GM19372 (cell line): ENCODE measurements at regions not wholly inside any gene's neighbourhood (a gene's known extent, or its start where the extent isn't known, plus 50 kb on each side); places are given as distances from the start of the nearest gene placed in this dataset.

ENCODE experiments used
- ATAC-seq: cut with Tn5 transposase; IDR thresholded peaks from one replicate; pipeline ENCODE4 v1.9.1; 2021; ENCODE audit warnings: mild to moderate bottlenecking, low read depth, moderate library complexity; ENCODE audit not compliant: unreplicated experiment

DNA sequence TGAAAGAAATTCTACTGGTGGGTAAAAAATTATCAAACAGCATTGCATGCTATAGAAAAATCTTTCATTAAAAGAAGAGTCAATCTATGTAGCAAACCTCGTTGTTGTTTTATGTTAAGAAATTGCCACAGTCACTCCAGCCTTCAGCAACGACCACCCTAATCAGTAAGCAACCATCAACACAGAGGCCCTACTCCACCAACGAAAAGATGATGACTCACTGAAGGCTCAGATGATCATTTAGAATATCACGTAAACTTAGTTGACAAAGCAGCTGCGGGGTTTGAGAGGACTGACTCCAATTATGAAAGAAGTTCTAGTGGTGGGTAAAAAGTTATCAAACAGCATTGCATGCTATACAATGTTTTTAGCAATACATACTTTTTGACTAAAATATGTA, 242.6 kb downstream of the DRD1 start:
- no peak for ATAC-seq

- no peak for ATAC-seq
These were observed 248.0 kb downstream of the DRD1 start for GRCh38 chr5:175195698-175196656.

- ATAC-seq = no peak
These were observed 262.7 kb downstream of the DRD1 start for GRCh38 chr5:175181331-175181730.

- no peak for ATAC-seq
These were observed 273.1 kb downstream of the DRD1 start for GRCh38 chr5:175170899-175171298.

- no peak for ATAC-seq
These were observed 275.0 kb downstream of the DRD1 start for GRCh38 chr5:175168882-175169507.

GRCh38 chr5:175166026-175166425, 278.0 kb downstream of the DRD1 start:
- no peak for ATAC-seq

DNA sequence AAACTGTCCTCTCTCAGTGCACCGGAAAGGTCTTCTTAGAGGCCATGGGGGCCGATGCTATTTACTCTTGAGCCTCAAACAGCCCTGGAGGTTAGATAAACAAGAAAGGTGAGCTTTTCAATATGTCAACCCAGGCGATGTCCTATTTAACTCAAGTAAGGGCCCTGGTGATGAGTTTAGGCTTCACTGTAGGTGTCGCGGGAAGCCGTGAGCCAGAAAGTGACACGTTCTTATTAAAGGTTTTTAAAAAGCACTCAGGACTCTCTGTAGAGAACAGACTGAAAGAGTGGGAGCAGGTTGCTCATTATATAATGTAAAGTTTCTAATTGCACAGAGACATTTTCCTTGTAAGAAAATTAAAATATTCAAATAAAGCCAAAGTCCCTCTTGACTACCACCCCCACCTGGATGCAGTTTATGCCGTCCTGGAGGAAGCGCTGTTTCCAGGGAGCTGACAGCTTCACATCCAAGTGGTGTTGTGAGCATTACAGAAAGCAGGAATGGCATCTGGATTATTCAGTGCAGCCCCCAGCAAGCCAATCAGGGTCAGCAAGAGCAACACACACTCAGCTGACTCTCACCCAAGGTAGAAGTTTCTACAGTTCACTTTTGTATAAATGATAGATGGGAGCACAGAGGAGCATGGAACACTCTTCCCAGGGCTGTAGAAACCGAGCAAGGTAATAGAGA, 280.3 kb downstream of the DRD1 start:
- ATAC-seq = no peak

DNA sequence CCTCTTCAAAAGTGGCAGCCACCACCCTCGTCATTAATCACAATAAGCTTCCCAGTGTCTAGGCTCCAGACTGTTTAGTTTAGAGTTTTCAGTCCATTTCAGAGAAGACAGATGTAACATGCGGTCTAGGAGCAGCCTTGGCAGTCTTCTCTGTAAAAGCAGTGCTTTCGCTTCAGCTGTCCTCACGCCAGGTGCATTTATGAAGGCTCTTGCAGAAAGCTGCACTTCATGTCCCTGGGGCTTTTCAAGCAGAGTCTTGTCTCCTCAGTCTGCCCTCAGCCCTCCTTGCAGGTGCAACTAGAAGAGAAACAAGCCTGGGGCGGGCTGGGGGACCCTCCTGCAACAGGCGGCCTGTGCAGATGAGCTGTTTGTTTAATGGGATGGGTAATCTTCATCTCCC, 281.9 kb downstream of the DRD1 start:
- ATAC-seq = no peak

GRCh38 chr5:175159956-175160355, 284.0 kb downstream of the DRD1 start:
- ATAC-seq = no peak

DNA sequence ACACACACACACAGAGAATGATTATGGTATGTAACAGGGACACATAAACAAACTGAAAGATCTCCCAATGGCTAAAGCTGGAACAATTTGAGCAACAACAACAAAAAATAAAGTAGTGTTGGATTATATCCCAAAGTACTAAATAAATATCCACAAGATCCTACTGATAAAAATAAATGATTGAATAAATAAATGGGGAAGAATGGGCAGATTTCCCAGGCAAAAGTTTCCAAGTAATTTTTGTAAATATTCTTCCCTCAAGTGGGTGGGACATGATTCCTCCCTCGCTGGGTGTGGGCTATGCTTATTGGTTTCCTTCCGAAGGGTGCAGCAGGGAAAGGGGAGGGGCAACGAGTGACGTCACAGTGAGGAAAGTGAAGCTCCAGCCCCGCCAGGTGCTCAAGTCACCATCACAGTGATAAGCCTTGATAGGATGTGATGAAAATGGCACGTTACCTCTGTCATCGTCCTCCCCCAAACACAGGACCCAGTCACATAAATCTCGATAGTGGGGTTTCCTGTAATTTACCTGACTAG, 295.3 kb downstream of the DRD1 start:
- no peak for ATAC-seq

DNA sequence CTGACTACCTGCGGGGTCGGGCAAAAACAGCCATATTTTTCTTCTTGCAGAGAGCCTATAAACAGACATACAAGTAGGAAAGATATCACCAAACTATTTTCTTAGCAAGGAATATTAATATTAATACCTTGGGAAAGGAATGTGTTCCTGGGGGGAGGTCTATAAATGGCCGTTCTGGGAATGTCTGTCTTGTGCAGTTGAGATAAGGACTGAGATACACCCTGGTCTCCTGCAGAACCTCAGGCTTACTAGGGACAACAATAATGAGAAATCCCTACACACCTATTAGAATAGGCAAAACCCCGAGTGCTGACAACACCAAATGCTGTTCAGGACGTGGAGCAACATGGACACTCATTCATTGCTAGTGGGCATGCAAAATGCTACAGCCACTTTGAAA, 297.2 kb downstream of the DRD1 start:
- no peak for ATAC-seq

GRCh38 chr5:175141421-175141820, 302.6 kb downstream of the DRD1 start:
- no peak for ATAC-seq

DNA sequence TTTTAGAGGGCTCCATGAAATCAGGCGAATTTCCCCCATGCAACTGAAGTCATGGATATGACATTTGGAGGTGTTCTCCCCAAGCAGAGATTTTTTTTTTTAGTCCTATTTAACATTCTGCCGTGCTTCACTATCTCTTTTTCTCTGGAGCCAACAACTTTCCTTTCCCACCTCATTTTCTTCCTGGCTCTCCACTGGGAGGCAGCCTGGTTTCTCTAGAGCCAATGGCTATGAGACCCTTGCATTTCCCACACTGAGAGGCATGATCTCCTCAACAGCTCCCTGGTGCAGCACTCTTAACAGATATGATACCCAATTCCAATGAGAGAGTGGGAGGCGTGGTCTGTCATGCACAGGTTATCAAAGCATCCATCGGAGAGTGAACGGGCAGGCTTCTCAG, 310.8 kb downstream of the DRD1 start:
- ATAC-seq = no peak

- ATAC-seq = no peak
These were observed 312.6 kb downstream of the DRD1 start for GRCh38 chr5:175131432-175131831.

- ATAC-seq = no peak
These were observed 314.4 kb downstream of the DRD1 start for GRCh38 chr5:175129619-175130018.

DNA sequence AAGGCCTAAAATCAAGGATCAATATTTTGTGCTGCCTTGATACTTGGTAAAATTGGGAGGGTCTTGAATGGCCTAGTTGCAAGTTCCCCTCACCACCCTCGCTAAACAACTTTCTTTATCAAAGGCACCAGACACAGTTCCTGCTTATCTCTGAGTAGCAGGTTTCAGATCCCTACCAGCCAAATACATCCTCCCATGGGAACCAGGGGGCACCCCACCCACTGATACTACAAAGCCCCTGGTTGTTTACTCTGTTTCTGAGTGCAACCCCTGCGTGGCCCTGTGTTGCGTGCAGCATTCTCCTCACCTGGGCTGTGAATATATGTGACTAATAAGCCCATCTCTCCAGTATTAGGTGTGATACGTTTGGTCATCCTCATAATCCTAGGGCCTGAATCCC, 314.9 kb downstream of the DRD1 start:
- ATAC-seq = no peak

DNA sequence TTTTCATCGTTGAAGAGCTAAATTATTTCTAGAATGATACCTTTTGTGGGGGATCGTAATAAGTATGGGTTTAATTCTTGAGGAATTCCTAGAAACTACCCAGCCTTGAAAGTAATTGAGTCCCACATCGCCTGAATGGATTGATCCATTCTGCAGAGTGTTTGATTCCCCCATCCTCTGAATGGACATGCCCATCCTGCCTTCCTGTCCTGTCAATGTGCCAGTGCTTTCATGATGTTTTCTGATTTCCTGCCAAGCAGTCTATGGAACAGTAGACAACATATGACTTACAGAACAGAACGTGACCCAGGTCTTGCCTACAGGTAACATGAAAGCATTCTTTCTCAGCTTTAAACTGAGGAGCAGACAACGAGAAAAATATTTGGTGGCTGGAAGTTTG, 319.2 kb downstream of the DRD1 start:
- ATAC-seq = no peak

- ATAC-seq = no peak
These were observed 319.6 kb downstream of the DRD1 start for GRCh38 chr5:175124251-175124813.

DNA sequence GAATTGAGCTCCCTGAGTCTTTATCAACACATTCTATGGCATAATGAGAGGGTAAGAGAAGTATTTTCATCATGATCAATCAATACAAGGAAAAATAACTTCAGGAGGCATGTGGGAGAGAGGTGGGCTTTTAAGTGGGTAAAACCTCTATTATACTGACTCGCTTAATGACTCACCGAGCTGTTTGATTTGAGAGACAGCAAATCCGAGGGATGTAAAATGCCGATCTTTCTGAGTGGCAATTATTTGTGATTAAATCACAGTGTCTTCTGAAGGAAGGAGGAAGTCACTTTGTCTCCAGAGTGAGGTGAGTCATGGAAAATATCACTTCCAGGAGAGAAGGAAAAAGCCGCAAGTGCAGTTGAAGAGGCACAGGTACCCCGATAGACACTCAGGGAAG, 320.4 kb downstream of the DRD1 start:
- ATAC-seq = no peak

GRCh38 chr5:175121457-175121856, 322.5 kb downstream of the DRD1 start:
- ATAC-seq = no peak

GRCh38 chr5:175120412-175120811, 323.6 kb downstream of the DRD1 start:
- ATAC-seq = no peak
